ENCODE measurements at regions not wholly inside any gene's neighbourhood (a gene's known extent, or its start where the extent isn't known, plus 50 kb on each side); places are given as distances from the start of the nearest gene placed in this dataset.

GRCh38 chr2:142827170-142827569, 50.3 kb upstream of the KYNU start:
- TF ChIP-seq POLR2A (IDR thresholded peaks at IDR 0.05) (no peak), CTCF (IDR thresholded peaks at IDR 0.05) (no peak)
